NCI-H748 (cell line): ENCODE measurements at regions not wholly inside any gene's neighbourhood (a gene's known extent, or its start where the extent isn't known, plus 50 kb on each side); places are given as distances from the start of the nearest gene placed in this dataset.
"Not testable (repeated sequence)": the region's sequence is repeated elsewhere in the genome, so short reads cannot be mapped to it uniquely, and the experiment has no call there.

ENCODE experiments used
- DNase-seq: peaks from one replicate; lab custom pipeline; 2025; ENCODE audit not compliant: unreplicated experiment; lab: John Stamatoyannopoulos, UW

- peak; percentile 88 for DNase-seq
These were observed 191.6 kb upstream of the MSX2 start for GRCh38 chr5:174532455-174533453.

GRCh38 chr5:174533751-174534241 lies 190.6 kb upstream of the MSX2 start:
- DNase-seq = no peak

GRCh38 chr5:174535669-174536068 lies 188.7 kb upstream of the MSX2 start:
- DNase-seq = peak; percentile 61

- not testable (repeated sequence) for DNase-seq
These were observed 184.6 kb upstream of the MSX2 start for GRCh38 chr5:174539823-174540222.

GRCh38 chr5:174542037-174542436 lies 182.3 kb upstream of the MSX2 start:
- DNase-seq = no peak

GRCh38 chr5:174542471-174542870 lies 181.9 kb upstream of the MSX2 start:
- no peak for DNase-seq

- DNase-seq = no peak
These were observed 178.5 kb upstream of the MSX2 start for GRCh38 chr5:174545926-174546325.

GRCh38 chr5:174547814-174548213 lies 176.6 kb upstream of the MSX2 start:
- DNase-seq = no peak

GRCh38 chr5:174549254-174549653 lies 175.1 kb upstream of the MSX2 start:
- no peak for DNase-seq

GRCh38 chr5:174550026-174550425 lies 174.4 kb upstream of the MSX2 start:
- DNase-seq = no peak

GRCh38 chr5:174552428-174552827 lies 172.0 kb upstream of the MSX2 start:
- no peak for DNase-seq

- no peak for DNase-seq
These were observed 170.8 kb upstream of the MSX2 start for GRCh38 chr5:174553556-174553955.

- no peak for DNase-seq
These were observed 168.7 kb upstream of the MSX2 start for GRCh38 chr5:174555726-174556125.

GRCh38 chr5:174556756-174557155 lies 167.6 kb upstream of the MSX2 start:
- no peak for DNase-seq

- DNase-seq = no peak
These were observed 166.2 kb upstream of the MSX2 start for GRCh38 chr5:174558190-174558589.

GRCh38 chr5:174559141-174559540 lies 165.2 kb upstream of the MSX2 start:
- no peak for DNase-seq

GRCh38 chr5:174559566-174560090 lies 164.8 kb upstream of the MSX2 start:
- DNase-seq = no peak

GRCh38 chr5:174560861-174561260 lies 163.5 kb upstream of the MSX2 start:
- no peak for DNase-seq

- not testable (repeated sequence) for DNase-seq
These were observed 161.3 kb upstream of the MSX2 start for GRCh38 chr5:174563040-174563439.

- no peak for DNase-seq
These were observed 160.5 kb upstream of the MSX2 start for GRCh38 chr5:174563899-174564298.

- DNase-seq = no peak
These were observed 156.8 kb upstream of the MSX2 start for GRCh38 chr5:174567506-174568141.

GRCh38 chr5:174570662-174571061 lies 153.7 kb upstream of the MSX2 start:
- DNase-seq = no peak
